ENCODE measurements at regions not wholly inside any gene's neighbourhood (a gene's known extent, or its start where the extent isn't known, plus 50 kb on each side); places are given as distances from the start of the nearest gene placed in this dataset.

GRCh38 chr5:172548311-172548731, 92.7 kb upstream of the NEURL1B start:
- no peak overlapping the region for H3K4me3 ChIP-seq (ENCODE audit: insufficient read length, low read depth)
- TF ChIP-seq YY1 (IDR thresholded peaks at IDR 0.05; ENCODE audit: insufficient read depth, insufficient read length) (no peak), ZNF274 (IDR thresholded peaks at IDR 0.05; ENCODE audit: low read depth, low read length) (no peak), SUZ12 (IDR thresholded peaks at IDR 0.05; ENCODE audit: extremely low read depth, insufficient read depth, insufficient read length) (no peak)
- H3K36me3 ChIP-seq (ENCODE audit: insufficient read depth, insufficient read length, low read length) = no peaks in the 10 kb centered on the region
- peaks cover 4% of the 10 kb centered on the region for H3K4me1 ChIP-seq (ENCODE audit: insufficient read depth, insufficient read length)
- H3K9me3 ChIP-seq (ENCODE audit: insufficient read depth, low read length) = no peaks in the 10 kb centered on the region
- H3K9ac ChIP-seq (ENCODE audit: insufficient read length, low read depth) = no peak overlapping the region
- no peaks in the 10 kb centered on the region for H3K27me3 ChIP-seq (ENCODE audit: insufficient read depth, insufficient read length)
- no peak for DNase-seq (ENCODE audit: low read depth, low spot score)

- Histone ChIP-seq H3K9ac (ENCODE audit: insufficient read length, low read depth) (no peak overlapping the region), H3K9me3 (ENCODE audit: insufficient read depth, low read length) (no peaks in the 10 kb centered on the region), H3K4me1 (ENCODE audit: insufficient read depth, insufficient read length) (peaks cover 4% of the 10 kb centered on the region), H3K27me3 (ENCODE audit: insufficient read depth, insufficient read length) (no peaks in the 10 kb centered on the region), H3K36me3 (ENCODE audit: insufficient read depth, insufficient read length, low read length) (no peaks in the 10 kb centered on the region), H3K4me3 (ENCODE audit: insufficient read length, low read depth) (no peak overlapping the region)
- DNase-seq (ENCODE audit: low read depth, low spot score) = no peak
- TF ChIP-seq YY1 (IDR thresholded peaks at IDR 0.05; ENCODE audit: insufficient read depth, insufficient read length) (no peak), ZNF274 (IDR thresholded peaks at IDR 0.05; ENCODE audit: low read depth, low read length) (no peak), SUZ12 (IDR thresholded peaks at IDR 0.05; ENCODE audit: extremely low read depth, insufficient read depth, insufficient read length) (no peak)
Measured at GRCh38 chr5:172546196-172546595, 91.9 kb upstream of the SH3PXD2B start.

DNA sequence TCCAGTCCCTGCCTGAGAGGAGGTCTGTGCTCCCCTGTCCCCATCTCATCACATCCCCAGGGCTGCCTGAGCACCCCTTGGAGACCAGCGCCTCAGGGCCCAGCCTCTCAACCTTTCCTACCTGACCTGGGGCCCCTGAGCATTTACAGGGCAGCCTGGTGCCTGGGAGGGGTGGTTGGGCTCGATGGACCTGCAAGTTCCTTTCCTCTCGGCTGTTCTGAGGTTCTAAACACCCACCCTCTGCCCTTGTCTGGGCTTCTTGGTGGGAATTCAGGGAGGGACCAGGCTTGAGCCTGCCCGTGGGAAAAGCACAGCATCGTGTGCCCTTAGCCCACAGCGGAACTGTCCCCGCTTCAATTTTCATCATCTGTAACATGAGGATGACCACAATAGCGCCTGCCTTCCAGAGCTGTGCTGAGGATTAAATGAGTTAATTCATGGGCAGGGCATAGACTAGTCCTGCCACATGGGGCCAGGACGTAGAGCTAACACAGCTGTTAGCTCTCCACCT, 91.0 kb upstream of the SH3PXD2B start:
- no peak for DNase-seq (ENCODE audit: low read depth, low spot score)
- no peak overlapping the region for H3K4me3 ChIP-seq (ENCODE audit: insufficient read length, low read depth)
- TF ChIP-seq YY1 (IDR thresholded peaks at IDR 0.05; ENCODE audit: insufficient read depth, insufficient read length) = no peak
- no peak for TF ChIP-seq ZNF274 (IDR thresholded peaks at IDR 0.05; ENCODE audit: low read depth, low read length)
- TF ChIP-seq SUZ12 (IDR thresholded peaks at IDR 0.05; ENCODE audit: extremely low read depth, insufficient read depth, insufficient read length) = no peak

GRCh38 chr5:172544371-172545095, 90.2 kb upstream of the SH3PXD2B start:
- H3K4me1 ChIP-seq (ENCODE audit: insufficient read depth, insufficient read length) = peaks cover 4% of the 10 kb centered on the region

More for the DNA sequence above, 91.0 kb upstream of the SH3PXD2B start:
- no peak overlapping the region for H3K9ac ChIP-seq (ENCODE audit: insufficient read length, low read depth)
- no peaks in the 10 kb centered on the region for H3K36me3 ChIP-seq (ENCODE audit: insufficient read depth, insufficient read length, low read length)
- H3K27me3 ChIP-seq (ENCODE audit: insufficient read depth, insufficient read length) = no peaks in the 10 kb centered on the region
- no peaks in the 10 kb centered on the region for H3K9me3 ChIP-seq (ENCODE audit: insufficient read depth, low read length)
- peaks cover 4% of the 10 kb centered on the region for H3K4me1 ChIP-seq (ENCODE audit: insufficient read depth, insufficient read length)

DNA sequence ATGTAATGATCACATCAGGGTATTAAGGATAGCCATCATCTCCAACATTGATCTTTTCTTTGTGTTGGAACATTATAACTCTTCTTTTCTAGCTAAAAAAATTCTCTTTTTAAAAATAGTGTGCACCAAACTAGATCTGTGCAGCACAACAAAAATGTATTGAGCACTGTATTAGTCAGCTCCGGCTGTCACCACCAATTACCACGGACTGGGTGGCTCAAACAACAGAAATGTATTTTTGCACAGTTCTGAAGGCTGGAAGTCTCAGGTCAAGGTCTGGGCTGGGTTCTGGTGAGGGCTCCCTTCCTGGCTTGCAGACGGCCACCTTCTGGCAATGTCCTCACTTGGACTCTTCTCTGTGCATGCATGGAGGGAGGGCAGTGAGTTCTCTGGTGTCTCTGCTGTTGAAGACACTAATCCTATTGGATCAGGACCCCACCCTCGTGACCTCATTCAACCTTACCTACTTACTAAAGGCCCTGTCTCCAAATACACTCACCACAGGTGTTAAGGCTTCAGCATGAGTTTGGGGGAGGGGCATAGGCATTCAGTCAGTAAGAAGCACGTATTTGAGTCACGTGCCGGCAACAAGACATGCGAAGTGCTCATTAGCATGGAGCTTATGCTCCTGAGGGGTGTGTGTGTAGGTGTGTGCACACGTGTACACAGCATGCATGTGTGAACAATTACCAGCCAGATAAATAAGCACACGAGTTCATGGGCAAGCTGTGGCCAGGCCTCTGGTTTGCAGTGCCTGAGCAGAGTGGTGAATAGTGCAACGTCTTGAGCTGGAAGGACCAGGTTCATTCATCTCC, 89.4 kb upstream of the SH3PXD2B start:
- H3K9me3 ChIP-seq (ENCODE audit: insufficient read depth, low read length) = no peaks in the 10 kb centered on the region
- TF ChIP-seq ZNF274 (IDR thresholded peaks at IDR 0.05; ENCODE audit: low read depth, low read length) = no peak
- TF ChIP-seq YY1 (IDR thresholded peaks at IDR 0.05; ENCODE audit: insufficient read depth, insufficient read length) = no peak
- TF ChIP-seq SUZ12 (IDR thresholded peaks at IDR 0.05; ENCODE audit: extremely low read depth, insufficient read depth, insufficient read length) = no peak
- H3K9ac ChIP-seq (ENCODE audit: insufficient read length, low read depth) = no peak overlapping the region
- no peak for DNase-seq (ENCODE audit: low read depth, low spot score)
- H3K36me3 ChIP-seq (ENCODE audit: insufficient read depth, insufficient read length, low read length) = no peaks in the 10 kb centered on the region
- peaks cover 4% of the 10 kb centered on the region for H3K4me1 ChIP-seq (ENCODE audit: insufficient read depth, insufficient read length)
- H3K4me3 ChIP-seq (ENCODE audit: insufficient read length, low read depth) = no peak overlapping the region
- no peaks in the 10 kb centered on the region for H3K27me3 ChIP-seq (ENCODE audit: insufficient read depth, insufficient read length)

More at GRCh38 chr5:172544371-172545095, 90.2 kb upstream of the SH3PXD2B start:
- Histone ChIP-seq H3K4me3 (ENCODE audit: insufficient read length, low read depth) (no peak overlapping the region), H3K36me3 (ENCODE audit: insufficient read depth, insufficient read length, low read length) (no peaks in the 10 kb centered on the region), H3K27me3 (ENCODE audit: insufficient read depth, insufficient read length) (no peaks in the 10 kb centered on the region), H3K9me3 (ENCODE audit: insufficient read depth, low read length) (no peaks in the 10 kb centered on the region), H3K9ac (ENCODE audit: insufficient read length, low read depth) (no peak overlapping the region)
- no peak for DNase-seq (ENCODE audit: low read depth, low spot score)
- TF ChIP-seq ZNF274 (IDR thresholded peaks at IDR 0.05; ENCODE audit: low read depth, low read length) = no peak
- TF ChIP-seq SUZ12 (IDR thresholded peaks at IDR 0.05; ENCODE audit: extremely low read depth, insufficient read depth, insufficient read length) = no peak
- no peak for TF ChIP-seq YY1 (IDR thresholded peaks at IDR 0.05; ENCODE audit: insufficient read depth, insufficient read length)

DNA sequence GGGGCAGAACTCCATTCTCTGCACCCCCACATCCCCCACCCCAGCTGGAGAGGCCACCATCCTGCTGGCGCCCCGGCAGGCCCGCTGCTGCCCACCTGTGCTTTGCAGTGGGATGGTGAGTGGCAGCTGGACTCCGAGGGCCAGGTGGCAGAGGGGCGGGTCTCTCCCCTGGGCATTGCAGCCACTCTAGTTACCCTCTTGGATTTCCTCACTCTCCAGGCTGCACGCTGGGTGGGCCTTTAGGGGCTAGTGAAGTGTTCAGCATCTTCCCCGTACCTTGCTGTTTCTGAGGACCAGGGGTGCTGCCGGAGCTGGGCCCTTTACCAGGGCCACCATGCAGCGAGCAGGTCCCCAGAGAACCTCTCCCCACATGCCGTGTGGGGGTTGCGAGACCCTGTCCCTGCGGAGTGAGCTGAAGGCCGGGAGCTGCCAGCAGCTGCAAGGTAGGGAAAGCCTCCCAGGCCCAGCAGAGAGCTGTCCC, 88.4 kb upstream of the SH3PXD2B start:
- Histone ChIP-seq H3K9ac (ENCODE audit: insufficient read length, low read depth) (no peak overlapping the region), H3K9me3 (ENCODE audit: insufficient read depth, low read length) (no peaks in the 10 kb centered on the region), H3K4me1 (ENCODE audit: insufficient read depth, insufficient read length) (no peaks in the 10 kb centered on the region), H3K4me3 (ENCODE audit: insufficient read length, low read depth) (no peak overlapping the region), H3K27me3 (ENCODE audit: insufficient read depth, insufficient read length) (no peaks in the 10 kb centered on the region), H3K36me3 (ENCODE audit: insufficient read depth, insufficient read length, low read length) (no peaks in the 10 kb centered on the region)
- no peak for TF ChIP-seq YY1 (IDR thresholded peaks at IDR 0.05; ENCODE audit: insufficient read depth, insufficient read length)
- TF ChIP-seq SUZ12 (IDR thresholded peaks at IDR 0.05; ENCODE audit: extremely low read depth, insufficient read depth, insufficient read length) = no peak
- TF ChIP-seq ZNF274 (IDR thresholded peaks at IDR 0.05; ENCODE audit: low read depth, low read length) = no peak
- DNase-seq (ENCODE audit: low read depth, low spot score) = no peak

DNA sequence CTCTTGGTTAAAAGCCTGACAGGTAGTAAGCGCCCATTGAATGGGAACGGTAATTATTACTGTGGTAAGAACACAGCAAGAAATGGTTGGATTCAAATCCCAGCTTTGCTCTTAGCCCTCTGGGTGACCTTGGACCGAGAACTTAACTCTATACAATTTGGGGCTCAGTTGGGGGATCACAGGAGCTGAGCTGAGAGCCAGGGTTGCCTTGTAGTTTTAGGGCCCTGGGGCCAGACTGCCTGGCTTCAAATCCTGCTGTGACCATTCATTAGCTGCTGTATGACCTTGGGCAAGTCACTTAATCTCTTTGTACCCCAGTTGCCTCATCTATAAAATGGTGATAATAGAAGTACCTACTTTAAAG, 87.4 kb upstream of the SH3PXD2B start:
- no peaks in the 10 kb centered on the region for H3K4me1 ChIP-seq (ENCODE audit: insufficient read depth, insufficient read length)
- no peaks in the 10 kb centered on the region for H3K36me3 ChIP-seq (ENCODE audit: insufficient read depth, insufficient read length, low read length)
- DNase-seq (ENCODE audit: low read depth, low spot score) = no peak
- H3K4me3 ChIP-seq (ENCODE audit: insufficient read length, low read depth) = no peak overlapping the region
- H3K27me3 ChIP-seq (ENCODE audit: insufficient read depth, insufficient read length) = no peaks in the 10 kb centered on the region
- no peaks in the 10 kb centered on the region for H3K9me3 ChIP-seq (ENCODE audit: insufficient read depth, low read length)
- H3K9ac ChIP-seq (ENCODE audit: insufficient read length, low read depth) = no peak overlapping the region
- no peak for TF ChIP-seq ZNF274 (IDR thresholded peaks at IDR 0.05; ENCODE audit: low read depth, low read length)
- TF ChIP-seq YY1 (IDR thresholded peaks at IDR 0.05; ENCODE audit: insufficient read depth, insufficient read length) = no peak
- TF ChIP-seq SUZ12 (IDR thresholded peaks at IDR 0.05; ENCODE audit: extremely low read depth, insufficient read depth, insufficient read length) = no peak

Measured in NT2/D1 (cell line).